ENCODE measurements at regions not wholly inside any gene's neighbourhood (a gene's known extent, or its start where the extent isn't known, plus 50 kb on each side); places are given as distances from the start of the nearest gene placed in this dataset.

DNA sequence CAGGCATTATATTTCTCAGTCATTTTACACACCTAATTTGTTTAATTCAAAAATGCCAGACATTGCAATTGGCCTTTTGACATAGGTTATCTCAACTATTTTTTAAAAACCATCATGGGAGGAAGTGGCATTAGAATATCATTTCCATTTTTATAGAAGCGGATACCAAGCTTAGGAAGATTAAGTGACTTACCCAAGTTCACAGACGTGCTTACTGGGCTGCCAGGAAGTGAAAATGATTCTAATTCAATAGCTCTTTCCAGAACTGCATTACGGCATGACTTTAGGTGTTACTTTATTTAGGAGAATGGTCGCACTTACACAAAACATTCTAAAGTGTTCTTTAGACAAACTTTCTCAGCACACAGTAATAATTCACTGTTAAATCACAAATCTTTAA, 231.9 kb downstream of the KLF12 start:
- TF ChIP-seq, protein P1, sequence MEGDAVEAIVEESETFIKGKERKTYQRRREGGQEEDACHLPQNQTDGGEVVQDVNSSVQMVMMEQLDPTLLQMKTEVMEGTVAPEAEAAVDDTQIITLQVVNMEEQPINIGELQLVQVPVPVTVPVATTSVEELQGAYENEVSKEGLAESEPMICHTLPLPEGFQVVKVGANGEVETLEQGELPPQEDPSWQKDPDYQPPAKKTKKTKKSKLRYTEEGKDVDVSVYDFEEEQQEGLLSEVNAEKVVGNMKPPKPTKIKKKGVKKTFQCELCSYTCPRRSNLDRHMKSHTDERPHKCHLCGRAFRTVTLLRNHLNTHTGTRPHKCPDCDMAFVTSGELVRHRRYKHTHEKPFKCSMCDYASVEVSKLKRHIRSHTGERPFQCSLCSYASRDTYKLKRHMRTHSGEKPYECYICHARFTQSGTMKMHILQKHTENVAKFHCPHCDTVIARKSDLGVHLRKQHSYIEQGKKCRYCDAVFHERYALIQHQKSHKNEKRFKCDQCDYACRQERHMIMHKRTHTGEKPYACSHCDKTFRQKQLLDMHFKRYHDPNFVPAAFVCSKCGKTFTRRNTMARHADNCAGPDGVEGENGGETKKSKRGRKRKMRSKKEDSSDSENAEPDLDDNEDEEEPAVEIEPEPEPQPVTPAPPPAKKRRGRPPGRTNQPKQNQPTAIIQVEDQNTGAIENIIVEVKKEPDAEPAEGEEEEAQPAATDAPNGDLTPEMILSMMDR (IDR thresholded peaks at IDR 0.05; ENCODE audit: insufficient read depth, low read depth, low read length): no peak
- TF ChIP-seq EZH2 (IDR thresholded peaks at IDR 0.05; ENCODE audit: insufficient read depth, low read length): no peak
